ENCODE measurements at regions not wholly inside any gene's neighbourhood (a gene's known extent, or its start where the extent isn't known, plus 50 kb on each side); places are given as distances from the start of the nearest gene placed in this dataset.

GRCh38 chr14:85921241-85921640 lies 391.3 kb downstream of the FLRT2 start:
- ChIA-PET CTCF (ENCODE audit: partially characterized antibody) (no interaction called here), POLR2A (ENCODE audit: partially characterized antibody) (no interaction called here)

DNA sequence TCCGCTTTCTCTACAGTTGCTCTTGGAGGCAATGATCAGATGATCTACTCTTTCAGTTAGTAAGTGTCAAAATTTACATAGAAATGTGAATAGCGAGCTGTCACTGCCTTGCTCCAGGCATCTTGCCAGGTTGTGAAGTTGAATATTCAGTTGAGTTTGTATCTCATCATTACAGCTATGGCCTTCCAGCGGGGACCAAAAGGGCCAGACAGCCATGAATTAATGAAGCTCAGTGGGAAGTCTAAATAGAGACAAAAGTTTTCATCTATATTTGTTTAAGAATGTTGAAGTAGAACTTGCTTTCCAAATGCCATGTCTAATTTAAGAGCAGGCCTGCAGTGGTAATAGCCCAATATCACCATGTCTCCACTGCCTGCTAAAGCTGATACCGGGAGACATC lies 387.8 kb downstream of the FLRT2 start:
- CTCF ChIA-PET (ENCODE audit: partially characterized antibody) = no interaction called here
- Histone ChIP-seq H3K27ac (ENCODE audit: low read depth, low read length) (no peak overlapping the region), H3K9me3 (ENCODE audit: control insufficient read depth in 1 of 2, low read length in 2 of 2) (no peaks in the 10 kb centered on the region), H3K4me3 (ENCODE audit: low read length in 2 of 2) (no peak overlapping the region), H3K36me3 (ENCODE audit: insufficient read depth, low read length) (no peaks in the 10 kb centered on the region), H3K4me1 (ENCODE audit: insufficient read depth, low read length) (no peaks in the 10 kb centered on the region), H3K27me3 (ENCODE audit: insufficient read depth, low read length) (no peaks in the 10 kb centered on the region)
- intact Hi-C loops (cut with micrococcal nuclease) = no loop called here
- no peaks in the 10 kb centered on the region for H3K4me1 Mint-ChIP-seq
- H3K9me3 Mint-ChIP-seq = peaks cover 0 to 11% (median 2%) of the 10 kb centered on the region in 8 donors
- no peak for DNase-seq
- no peak overlapping the region for H3K27ac Mint-ChIP-seq
- no peak overlapping the region for H3K4me3 Mint-ChIP-seq
- POLR2A ChIA-PET (ENCODE audit: partially characterized antibody) = no interaction called here
- H3K36me3 Mint-ChIP-seq = no peaks in the 10 kb centered on the region
- peaks cover 5 to 10% of the 10 kb centered on the region in 2 donors for H3K27me3 Mint-ChIP-seq

More at GRCh38 chr14:85921241-85921640, 391.3 kb downstream of the FLRT2 start:
- Mint-ChIP-seq H3K27ac (no peak overlapping the region), H3K4me3 (no peak overlapping the region), H3K9me3 (peaks cover 0 to 3% (median under 1%) of the 10 kb centered on the region in 8 donors), H3K27me3 (peaks cover 4 to 8% of the 10 kb centered on the region in 2 donors), H3K4me1 (no peaks in the 10 kb centered on the region), H3K36me3 (no peaks in the 10 kb centered on the region)
- intact Hi-C loops (cut with micrococcal nuclease) = no loop called here
- H3K4me1 ChIP-seq (ENCODE audit: insufficient read depth, low read length) = no peaks in the 10 kb centered on the region
- DNase-seq = no peak
- H3K9me3 ChIP-seq (ENCODE audit: control insufficient read depth in 1 of 2, low read length in 2 of 2) = no peaks in the 10 kb centered on the region
- no peak overlapping the region for H3K27ac ChIP-seq (ENCODE audit: low read depth, low read length)
- H3K27me3 ChIP-seq (ENCODE audit: insufficient read depth, low read length) = no peaks in the 10 kb centered on the region
- no peaks in the 10 kb centered on the region for H3K36me3 ChIP-seq (ENCODE audit: insufficient read depth, low read length)
- H3K4me3 ChIP-seq (ENCODE audit: low read length in 2 of 2) = no peak overlapping the region

DNA sequence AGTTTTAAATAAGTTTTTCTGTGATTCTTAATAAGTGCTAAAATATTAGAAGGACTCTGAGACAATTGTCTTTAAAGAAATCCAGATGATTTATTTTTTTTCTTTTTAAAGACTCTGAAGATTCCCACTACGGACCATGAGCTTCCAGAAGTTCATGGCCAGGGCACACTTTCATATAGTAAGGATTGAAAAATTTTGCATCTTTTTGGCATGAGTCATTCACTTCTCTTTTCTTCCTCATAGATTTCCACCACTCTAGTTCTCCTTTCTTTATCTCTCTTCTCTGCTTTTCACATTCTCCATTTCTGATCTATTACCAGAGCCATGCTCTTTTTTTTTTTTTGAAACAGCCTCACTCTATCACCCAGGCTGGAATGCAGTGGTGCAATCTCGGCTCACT lies 385.8 kb downstream of the FLRT2 start:
- no peaks in the 10 kb centered on the region for H3K27me3 ChIP-seq (ENCODE audit: insufficient read depth, low read length)
- no peaks in the 10 kb centered on the region for H3K4me1 ChIP-seq (ENCODE audit: insufficient read depth, low read length)
- peaks cover 0 to 11% (median 2%) of the 10 kb centered on the region in 8 donors for H3K9me3 Mint-ChIP-seq
- no peaks in the 10 kb centered on the region for H3K9me3 ChIP-seq (ENCODE audit: control insufficient read depth in 1 of 2, low read length in 2 of 2)
- H3K27ac Mint-ChIP-seq = no peak overlapping the region
- H3K36me3 Mint-ChIP-seq = no peaks in the 10 kb centered on the region
- CTCF ChIA-PET (ENCODE audit: partially characterized antibody) = no interaction called here
- H3K4me1 Mint-ChIP-seq = no peaks in the 10 kb centered on the region
- no peak for DNase-seq
- H3K36me3 ChIP-seq (ENCODE audit: insufficient read depth, low read length) = no peaks in the 10 kb centered on the region
- intact Hi-C loops (cut with micrococcal nuclease) = no loop called here
- H3K27me3 Mint-ChIP-seq = peaks cover 5 to 10% of the 10 kb centered on the region in 2 donors
- POLR2A ChIA-PET (ENCODE audit: partially characterized antibody) = no interaction called here
- no peak overlapping the region for H3K4me3 ChIP-seq (ENCODE audit: low read length in 2 of 2)
- H3K4me3 Mint-ChIP-seq = no peak overlapping the region
- no peak overlapping the region for H3K27ac ChIP-seq (ENCODE audit: low read depth, low read length)

DNA sequence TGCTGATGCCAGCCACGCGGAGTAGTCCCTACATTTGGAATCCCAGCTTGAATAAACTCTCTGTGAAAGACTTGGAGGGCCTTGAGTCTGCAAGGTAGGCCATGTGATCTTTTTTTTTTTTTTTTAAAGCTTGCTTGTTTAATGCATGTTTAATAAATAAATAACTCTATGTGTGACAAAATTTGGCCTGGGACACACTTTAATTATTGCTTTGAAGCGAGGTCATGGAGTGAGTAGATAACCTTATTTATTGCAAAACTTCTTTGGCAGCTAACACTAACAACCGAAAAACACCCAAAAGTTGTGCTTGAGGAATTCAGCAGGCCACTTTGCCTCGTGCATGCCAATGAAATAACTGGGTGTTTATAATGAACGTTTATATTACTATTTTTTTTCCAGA lies 382.2 kb downstream of the FLRT2 start:
- H3K4me1 ChIP-seq (ENCODE audit: insufficient read depth, low read length) = no peaks in the 10 kb centered on the region
- H3K27ac ChIP-seq (ENCODE audit: low read depth, low read length) = no peak overlapping the region
- Mint-ChIP-seq H3K9me3 (peaks cover 0 to 11% (median 0%) of the 10 kb centered on the region in 8 donors), H3K27me3 (peaks cover 2 to 8% of the 10 kb centered on the region in 2 donors), H3K36me3 (no peaks in the 10 kb centered on the region), H3K4me1 (no peaks in the 10 kb centered on the region), H3K27ac (no peak overlapping the region), H3K4me3 (no peak overlapping the region)
- no peak overlapping the region for H3K4me3 ChIP-seq (ENCODE audit: low read length in 2 of 2)
- DNase-seq = no peak
- intact Hi-C loops (cut with micrococcal nuclease) = no loop called here
- ChIA-PET CTCF (ENCODE audit: partially characterized antibody) (interaction anchor here (0.7 kb wide), 1 partner anchor 14 kb away, joined by 3 read pairs; no protein-coding TSS in a partner anchor), POLR2A (ENCODE audit: partially characterized antibody) (no interaction called here)
- H3K27me3 ChIP-seq (ENCODE audit: insufficient read depth, low read length) = no peaks in the 10 kb centered on the region
- H3K36me3 ChIP-seq (ENCODE audit: insufficient read depth, low read length) = no peaks in the 10 kb centered on the region
- H3K9me3 ChIP-seq (ENCODE audit: control insufficient read depth in 1 of 2, low read length in 2 of 2) = no peaks in the 10 kb centered on the region

GRCh38 chr14:85911044-85911443 lies 381.1 kb downstream of the FLRT2 start:
- Histone ChIP-seq H3K36me3 (ENCODE audit: insufficient read depth, low read length) (no peaks in the 10 kb centered on the region), H3K4me3 (ENCODE audit: low read length in 2 of 2) (no peak overlapping the region), H3K4me1 (ENCODE audit: insufficient read depth, low read length) (no peaks in the 10 kb centered on the region), H3K27me3 (ENCODE audit: insufficient read depth, low read length) (no peaks in the 10 kb centered on the region), H3K9me3 (ENCODE audit: control insufficient read depth in 1 of 2, low read length in 2 of 2) (no peaks in the 10 kb centered on the region), H3K27ac (ENCODE audit: low read depth, low read length) (no peak overlapping the region)
- CTCF ChIA-PET (ENCODE audit: partially characterized antibody) = no interaction called here
- POLR2A ChIA-PET (ENCODE audit: partially characterized antibody) = no interaction called here
- no peak overlapping the region for H3K27ac Mint-ChIP-seq
- peaks cover 0 to 7% of the 10 kb centered on the region in 2 donors for H3K27me3 Mint-ChIP-seq
- intact Hi-C loops (cut with micrococcal nuclease) = no loop called here
- no peak for DNase-seq
- no peak overlapping the region for H3K4me3 Mint-ChIP-seq
- H3K36me3 Mint-ChIP-seq = no peaks in the 10 kb centered on the region
- H3K9me3 Mint-ChIP-seq = peaks cover 0 to 7% (median 0%) of the 10 kb centered on the region in 8 donors
- H3K4me1 Mint-ChIP-seq = no peaks in the 10 kb centered on the region

DNA sequence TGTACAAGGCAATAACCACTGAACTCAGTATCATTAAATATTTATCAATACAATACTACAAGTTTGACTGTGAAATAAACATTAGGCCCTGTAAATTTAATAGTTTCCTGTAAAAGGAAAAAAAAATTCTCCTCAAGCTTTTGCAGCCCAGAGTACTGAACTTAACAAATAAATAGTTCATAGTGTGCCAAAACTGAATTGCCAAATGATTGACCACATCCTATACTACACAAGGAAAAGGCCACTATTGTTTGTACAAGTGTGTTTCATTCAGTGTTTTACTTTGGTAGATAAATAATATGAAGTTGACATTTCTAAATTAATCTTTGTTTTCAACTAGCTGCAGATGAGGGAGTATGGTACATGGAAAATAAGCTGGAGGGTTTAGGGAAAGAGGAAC lies 379.6 kb downstream of the FLRT2 start:
- H3K27ac Mint-ChIP-seq = no peak overlapping the region
- ChIA-PET CTCF (ENCODE audit: partially characterized antibody) (no interaction called here), POLR2A (ENCODE audit: partially characterized antibody) (no interaction called here)
- no peaks in the 10 kb centered on the region for H3K9me3 Mint-ChIP-seq
- Histone ChIP-seq H3K27me3 (ENCODE audit: insufficient read depth, low read length) (no peaks in the 10 kb centered on the region), H3K36me3 (ENCODE audit: insufficient read depth, low read length) (no peaks in the 10 kb centered on the region), H3K4me3 (ENCODE audit: low read length in 2 of 2) (no peak overlapping the region), H3K9me3 (ENCODE audit: control insufficient read depth in 1 of 2, low read length in 2 of 2) (no peaks in the 10 kb centered on the region), H3K27ac (ENCODE audit: low read depth, low read length) (no peak overlapping the region), H3K4me1 (ENCODE audit: insufficient read depth, low read length) (no peaks in the 10 kb centered on the region)
- H3K36me3 Mint-ChIP-seq = no peaks in the 10 kb centered on the region
- no peaks in the 10 kb centered on the region for H3K4me1 Mint-ChIP-seq
- intact Hi-C loops (cut with micrococcal nuclease) = no loop called here
- H3K27me3 Mint-ChIP-seq = peaks cover 0 to 5% of the 10 kb centered on the region in 2 donors
- no peak overlapping the region for H3K4me3 Mint-ChIP-seq
- no peak for DNase-seq

- Histone ChIP-seq H3K27me3 (ENCODE audit: insufficient read depth, low read length) (no peaks in the 10 kb centered on the region), H3K4me1 (ENCODE audit: insufficient read depth, low read length) (no peaks in the 10 kb centered on the region), H3K27ac (ENCODE audit: low read depth, low read length) (no peak overlapping the region), H3K36me3 (ENCODE audit: insufficient read depth, low read length) (no peaks in the 10 kb centered on the region), H3K9me3 (ENCODE audit: control insufficient read depth in 1 of 2, low read length in 2 of 2) (no peaks in the 10 kb centered on the region), H3K4me3 (ENCODE audit: low read length in 2 of 2) (no peak overlapping the region)
- intact Hi-C loops (cut with micrococcal nuclease) = no loop called here
- Mint-ChIP-seq H3K4me3 (no peak overlapping the region), H3K4me1 (peaks cover 0 to under 1% (median 0%) of the 10 kb centered on the region in 4 donors), H3K9me3 (peaks cover 0 to 7% (median 0%) of the 10 kb centered on the region in 8 donors), H3K27me3 (peaks cover 0 to 5% of the 10 kb centered on the region in 2 donors), H3K27ac (no peak overlapping the region), H3K36me3 (no peaks in the 10 kb centered on the region)
- ChIA-PET CTCF (ENCODE audit: partially characterized antibody) (no interaction called here), POLR2A (ENCODE audit: partially characterized antibody) (no interaction called here)
- no peak for DNase-seq
These were observed 377.6 kb downstream of the FLRT2 start for GRCh38 chr14:85907536-85907935.

DNA sequence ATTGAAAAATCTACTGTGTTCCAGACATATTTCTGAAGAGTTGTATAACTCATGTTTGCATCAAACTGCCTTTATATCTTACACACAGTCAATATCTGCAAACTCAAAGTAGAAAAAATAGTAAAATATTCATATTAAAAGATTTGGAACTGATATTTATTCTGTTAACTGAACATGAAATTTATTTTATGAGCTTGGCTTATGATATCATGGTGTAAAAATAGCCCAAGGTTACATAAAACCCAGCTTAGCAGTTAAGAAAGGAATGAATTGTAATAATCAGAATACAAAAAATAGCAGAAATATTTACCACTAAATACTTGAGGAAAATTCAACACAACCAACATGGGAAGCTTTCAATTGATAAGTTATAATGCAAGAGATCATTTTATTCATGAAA lies 367.9 kb downstream of the FLRT2 start:
- Histone ChIP-seq H3K9me3 (ENCODE audit: control insufficient read depth in 1 of 2, low read length in 2 of 2) (no peaks in the 10 kb centered on the region), H3K27ac (ENCODE audit: low read depth, low read length) (no peak overlapping the region), H3K27me3 (ENCODE audit: insufficient read depth, low read length) (no peaks in the 10 kb centered on the region), H3K36me3 (ENCODE audit: insufficient read depth, low read length) (no peaks in the 10 kb centered on the region), H3K4me3 (ENCODE audit: low read length in 2 of 2) (no peak overlapping the region), H3K4me1 (ENCODE audit: insufficient read depth, low read length) (no peaks in the 10 kb centered on the region)
- POLR2A ChIA-PET (ENCODE audit: partially characterized antibody) = no interaction called here
- Mint-ChIP-seq H3K4me1 (peaks cover 0 to 2% (median 0%) of the 10 kb centered on the region in 4 donors), H3K27me3 (peaks cover 4 to 5% of the 10 kb centered on the region in 2 donors), H3K27ac (no peak overlapping the region), H3K4me3 (no peak overlapping the region), H3K9me3 (peaks cover 0 to 1% (median 0%) of the 10 kb centered on the region in 8 donors), H3K36me3 (no peaks in the 10 kb centered on the region)
- intact Hi-C loops (cut with micrococcal nuclease) = no loop called here
- CTCF ChIA-PET (ENCODE audit: partially characterized antibody) = interaction anchor here (0.6 to 0.8 kb wide), 2 partner anchors 14 to 15 kb away, joined by 3 read pairs; no protein-coding TSS in a partner anchor
- no peak for DNase-seq
